ENCODE measurements at regions not wholly inside any gene's neighbourhood (a gene's known extent, or its start where the extent isn't known, plus 50 kb on each side); places are given as distances from the start of the nearest gene placed in this dataset.

DNA sequence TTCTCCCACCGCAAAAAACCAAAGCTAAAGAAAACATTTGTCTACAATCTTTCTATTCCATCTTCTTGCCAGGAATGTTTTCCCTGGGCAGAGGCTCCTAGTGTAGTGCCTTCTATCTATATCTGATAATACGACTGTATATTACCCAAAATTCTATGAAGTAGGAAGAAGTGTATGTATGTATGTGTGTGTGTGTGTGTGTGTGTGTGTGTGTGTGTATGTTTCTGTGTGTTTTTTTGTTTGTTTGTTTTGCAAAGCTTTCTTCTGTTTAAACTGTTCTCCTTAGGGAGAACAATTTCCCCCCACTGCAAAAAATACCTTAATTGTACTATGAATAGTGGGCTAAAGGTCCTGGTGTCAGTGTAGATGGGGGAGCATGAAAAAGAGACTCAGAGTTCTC is 312.6 kb upstream of the CITED2 start:
- TF ChIP-seq, protein P1, sequence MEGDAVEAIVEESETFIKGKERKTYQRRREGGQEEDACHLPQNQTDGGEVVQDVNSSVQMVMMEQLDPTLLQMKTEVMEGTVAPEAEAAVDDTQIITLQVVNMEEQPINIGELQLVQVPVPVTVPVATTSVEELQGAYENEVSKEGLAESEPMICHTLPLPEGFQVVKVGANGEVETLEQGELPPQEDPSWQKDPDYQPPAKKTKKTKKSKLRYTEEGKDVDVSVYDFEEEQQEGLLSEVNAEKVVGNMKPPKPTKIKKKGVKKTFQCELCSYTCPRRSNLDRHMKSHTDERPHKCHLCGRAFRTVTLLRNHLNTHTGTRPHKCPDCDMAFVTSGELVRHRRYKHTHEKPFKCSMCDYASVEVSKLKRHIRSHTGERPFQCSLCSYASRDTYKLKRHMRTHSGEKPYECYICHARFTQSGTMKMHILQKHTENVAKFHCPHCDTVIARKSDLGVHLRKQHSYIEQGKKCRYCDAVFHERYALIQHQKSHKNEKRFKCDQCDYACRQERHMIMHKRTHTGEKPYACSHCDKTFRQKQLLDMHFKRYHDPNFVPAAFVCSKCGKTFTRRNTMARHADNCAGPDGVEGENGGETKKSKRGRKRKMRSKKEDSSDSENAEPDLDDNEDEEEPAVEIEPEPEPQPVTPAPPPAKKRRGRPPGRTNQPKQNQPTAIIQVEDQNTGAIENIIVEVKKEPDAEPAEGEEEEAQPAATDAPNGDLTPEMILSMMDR (IDR thresholded peaks at IDR 0.05; ENCODE audit: control insufficient read depth, extremely low read depth, insufficient read depth), result no peak
- H3K4me3 ChIP-seq (ENCODE audit: low read depth, low read length), result no peak overlapping the region
- DNase-seq (ENCODE audit: low read depth), result no peak

DNA sequence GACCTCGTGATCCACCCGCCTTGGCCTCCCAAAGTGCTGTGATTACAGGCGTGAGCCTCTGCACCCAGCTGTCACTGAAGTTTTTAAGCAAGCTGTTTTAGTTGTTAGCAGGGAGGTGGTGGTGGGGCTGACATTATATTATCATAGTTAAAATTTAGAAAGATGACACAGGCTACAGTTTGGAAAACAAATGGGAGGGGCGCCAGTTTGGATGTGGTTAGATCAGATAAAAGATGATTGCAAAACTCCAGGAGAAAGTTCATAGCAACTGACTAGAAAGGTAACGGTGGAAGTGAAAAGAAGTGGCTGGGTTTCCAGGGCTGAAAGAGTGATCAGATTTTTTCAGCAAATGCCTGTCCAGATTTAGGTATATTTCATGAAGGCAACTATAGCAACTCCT is 311.9 kb upstream of the CITED2 start:
- TF ChIP-seq, protein P1 (IDR thresholded peaks at IDR 0.05; ENCODE audit: control insufficient read depth, extremely low read depth, insufficient read depth), result no peak

DNA sequence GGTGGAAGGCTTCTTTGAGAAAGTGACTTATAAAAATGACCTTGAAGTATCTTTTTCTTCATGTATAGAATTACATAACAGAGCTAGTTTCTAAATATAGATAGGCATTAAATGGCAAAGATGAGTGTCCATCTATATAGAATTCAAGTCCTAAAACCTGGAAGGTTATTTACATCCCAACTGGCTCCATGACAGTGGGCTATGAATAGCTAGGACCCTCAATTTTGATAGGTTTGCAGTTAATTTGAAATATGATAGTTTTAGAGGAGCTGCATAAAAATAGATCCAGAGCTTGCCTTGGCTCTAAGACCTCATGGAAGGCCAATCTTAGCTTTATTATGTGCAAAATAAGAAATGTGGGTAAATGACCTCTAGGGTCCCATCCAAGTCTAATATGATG is 310.6 kb upstream of the CITED2 start:
- H3K4me3 ChIP-seq (ENCODE audit: low read depth, low read length), result no peak overlapping the region
- DNase-seq (ENCODE audit: low read depth), result no peak
- TF ChIP-seq, protein P1 (IDR thresholded peaks at IDR 0.05; ENCODE audit: control insufficient read depth, extremely low read depth, insufficient read depth), result no peak

More for the DNA sequence above, 311.9 kb upstream of the CITED2 start:
- no peak for DNase-seq (ENCODE audit: low read depth)
- H3K4me3 ChIP-seq (ENCODE audit: low read depth, low read length), result no peak overlapping the region

DNA sequence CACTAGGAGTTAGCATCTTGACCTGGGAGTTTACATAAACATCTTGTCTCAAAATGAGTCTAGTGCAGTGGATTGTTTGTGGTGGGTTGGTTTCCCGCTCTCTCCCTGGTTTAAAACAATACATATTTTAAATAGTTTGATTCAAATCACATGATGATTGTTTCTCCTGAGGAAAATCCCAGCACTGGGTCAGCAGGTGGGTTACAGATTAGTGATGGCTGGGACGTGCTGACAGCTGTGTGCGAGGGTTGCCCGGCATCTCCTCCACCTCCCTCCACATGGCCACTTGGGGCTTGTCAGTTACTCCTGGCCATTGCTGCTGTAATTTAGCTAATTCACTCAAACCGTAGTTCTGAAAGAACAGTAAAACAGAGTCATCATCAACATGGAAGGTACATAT is 306.4 kb upstream of the CITED2 start:
- TF ChIP-seq, protein P1 (IDR thresholded peaks at IDR 0.05; ENCODE audit: control insufficient read depth, extremely low read depth, insufficient read depth), result no peak
- no peak overlapping the region for H3K4me3 ChIP-seq (ENCODE audit: low read depth, low read length)
- DNase-seq (ENCODE audit: low read depth), result no peak

GRCh38 chr6:139679516-139680179 is 305.2 kb upstream of the CITED2 start:
- no peak for DNase-seq (ENCODE audit: low read depth)
- H3K4me3 ChIP-seq (ENCODE audit: low read depth, low read length), result no peak overlapping the region
- TF ChIP-seq, protein P1 (IDR thresholded peaks at IDR 0.05; ENCODE audit: control insufficient read depth, extremely low read depth, insufficient read depth), result no peak

DNA sequence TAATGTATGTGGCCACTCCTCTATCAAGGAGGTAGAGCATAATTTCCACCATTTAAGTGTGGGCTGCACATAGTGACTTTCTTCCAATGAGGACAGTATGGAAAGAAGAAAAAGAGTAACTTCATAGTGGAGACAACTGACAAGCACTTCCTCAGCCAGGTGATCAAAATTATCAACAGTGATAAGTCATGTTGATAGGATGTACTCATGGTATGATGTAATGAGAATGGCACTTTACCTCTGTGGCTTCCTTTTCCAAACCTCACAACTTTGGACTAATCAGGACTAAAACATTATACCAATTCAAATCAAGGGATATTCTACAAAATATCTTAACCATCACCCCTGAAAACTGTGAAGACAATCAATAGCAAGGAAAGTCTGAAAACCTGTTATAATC is 302.3 kb upstream of the CITED2 start:
- no peak for DNase-seq (ENCODE audit: low read depth)
- H3K4me3 ChIP-seq (ENCODE audit: low read depth, low read length), result no peak overlapping the region
- TF ChIP-seq, protein P1 (IDR thresholded peaks at IDR 0.05; ENCODE audit: control insufficient read depth, extremely low read depth, insufficient read depth), result no peak

DNA sequence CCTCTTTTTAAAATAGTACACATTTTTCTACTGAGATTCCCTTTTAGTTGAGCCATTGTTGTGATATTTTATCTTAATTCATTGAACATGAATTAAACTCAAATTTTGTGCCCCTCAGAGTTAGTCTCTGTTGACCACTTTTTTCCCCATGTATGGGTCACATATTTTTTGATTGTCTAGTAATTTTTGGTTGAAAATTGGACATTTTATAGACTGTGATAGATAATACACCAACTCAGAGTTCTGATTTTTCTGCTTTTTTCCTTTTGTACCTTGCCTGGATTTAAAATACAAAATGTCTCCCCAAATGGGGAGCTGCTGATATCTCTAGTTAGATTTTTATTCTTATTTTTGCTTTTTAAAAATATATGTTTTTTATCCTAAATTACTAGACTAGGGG is 291.8 kb upstream of the CITED2 start:
- no peak overlapping the region for H3K4me3 ChIP-seq (ENCODE audit: low read depth, low read length)
- TF ChIP-seq, protein P1 (IDR thresholded peaks at IDR 0.05; ENCODE audit: control insufficient read depth, extremely low read depth, insufficient read depth), result no peak
- DNase-seq (ENCODE audit: low read depth), result no peak
